Adipocyte (in vitro differentiated cells): ENCODE measurements at regions not wholly inside any gene's neighbourhood (a gene's known extent, or its start where the extent isn't known, plus 50 kb on each side); places are given as distances from the start of the nearest gene placed in this dataset.
A peak's percentile ranks its signal among the peaks of the same experiment; 100 is the strongest.

Experiments
- DNase-seq: peaks from one replicate; pipeline ENCODE4 v3.0.0-alpha.2; 2015; ENCODE audit warnings: low read depth
- H3K27me3 ChIP-seq: replicated peaks from 2 replicates; pipeline ENCODE4 v1.7.0; 2013; ENCODE audit warnings: mild to moderate bottlenecking, low read length, moderate library complexity; ENCODE audit not compliant: control insufficient read depth, insufficient read depth
- H3K36me3 ChIP-seq: 2 replicates; pipeline ENCODE4 v1.7.0; 2013; ENCODE audit warnings: low read length, mild to moderate bottlenecking, moderate library complexity; ENCODE audit not compliant: control insufficient read depth, insufficient read depth, severe bottlenecking
- H3K4me1 ChIP-seq: 2 replicates; pipeline ENCODE4 v1.7.0; 2013; ENCODE audit warnings: mild to moderate bottlenecking, low read length, moderate library complexity; ENCODE audit not compliant: control insufficient read depth, insufficient read depth
- H3K4me3 ChIP-seq: 2 replicates; pipeline ENCODE4 v1.7.0; 2013; ENCODE audit warnings: mild to moderate bottlenecking, low read length, moderate library complexity
- H3K9ac ChIP-seq: 2 replicates; pipeline ENCODE4 v1.7.0; 2013; ENCODE audit warnings: mild to moderate bottlenecking, low read length, moderate library complexity
- H3K9me3 ChIP-seq: 2 replicates; pipeline ENCODE4 v1.7.0; 2013; ENCODE audit warnings: mild to moderate bottlenecking, low read length, moderate library complexity; ENCODE audit not compliant: control insufficient read depth

DNA sequence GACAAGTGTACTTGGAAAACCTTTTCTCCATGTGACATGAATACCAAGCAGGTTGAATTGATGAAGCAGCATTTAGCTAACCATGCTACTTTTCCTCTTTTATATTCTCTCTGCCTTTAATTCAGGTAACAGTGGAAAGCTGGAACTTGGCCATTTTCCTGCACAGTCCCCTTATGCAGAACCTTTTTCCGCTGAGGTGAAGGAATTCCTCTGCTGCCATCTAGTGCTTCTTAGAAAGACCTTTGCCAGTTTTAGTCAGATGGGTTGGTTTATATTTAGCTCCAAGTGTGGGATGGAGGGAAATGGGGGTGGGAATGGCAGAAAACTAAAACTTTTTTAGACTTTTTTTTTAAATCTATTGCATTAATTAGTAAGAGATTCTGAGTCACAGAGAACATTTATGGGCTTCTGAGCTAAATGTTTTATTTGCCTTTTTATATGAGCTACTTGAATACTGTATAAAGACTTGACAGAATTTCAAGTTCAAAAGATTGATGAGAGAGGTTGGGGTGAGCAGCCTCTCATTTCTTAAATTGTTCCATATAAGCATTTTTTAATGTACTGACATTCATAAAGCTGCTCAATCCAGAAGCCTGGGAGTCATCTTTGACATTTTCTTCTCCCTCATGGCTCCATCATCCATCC is 153.9 kb upstream of the ZC3H12C start:
- H3K36me3 ChIP-seq: no peaks in the 10 kb centered on the region
- DNase-seq: peak; percentile 80
- H3K27me3 ChIP-seq: no peaks in the 10 kb centered on the region
- no peaks in the 10 kb centered on the region for H3K9me3 ChIP-seq
- H3K4me3 ChIP-seq: no peak overlapping the region
- peaks cover 15% of the 10 kb centered on the region for H3K4me1 ChIP-seq
- H3K9ac ChIP-seq: no peak overlapping the region

DNA sequence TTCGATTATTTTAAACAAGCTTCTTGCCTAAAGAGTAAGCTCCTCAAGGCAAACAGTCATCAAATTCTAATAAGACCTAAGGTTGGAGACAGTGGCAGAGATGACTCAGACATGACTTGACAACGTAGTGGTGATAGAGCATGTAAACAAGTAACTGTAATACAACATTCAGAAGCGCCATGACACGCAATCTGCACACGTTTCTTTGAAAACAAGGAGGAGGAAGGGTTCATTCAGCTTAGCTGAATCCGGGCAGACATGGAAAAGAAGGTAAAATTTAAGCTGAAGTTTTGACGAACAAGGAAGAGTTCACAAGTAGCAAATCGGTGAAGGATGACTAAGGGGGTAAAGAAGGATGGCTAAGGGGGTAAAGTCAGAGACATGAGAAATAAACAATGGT is 152.4 kb upstream of the ZC3H12C start:
- no peak overlapping the region for H3K4me3 ChIP-seq
- H3K9me3 ChIP-seq: no peaks in the 10 kb centered on the region
- H3K4me1 ChIP-seq: peaks cover 15% of the 10 kb centered on the region
- no peak for DNase-seq
- H3K27me3 ChIP-seq: no peaks in the 10 kb centered on the region
- H3K36me3 ChIP-seq: no peaks in the 10 kb centered on the region
- H3K9ac ChIP-seq: no peak overlapping the region

DNA sequence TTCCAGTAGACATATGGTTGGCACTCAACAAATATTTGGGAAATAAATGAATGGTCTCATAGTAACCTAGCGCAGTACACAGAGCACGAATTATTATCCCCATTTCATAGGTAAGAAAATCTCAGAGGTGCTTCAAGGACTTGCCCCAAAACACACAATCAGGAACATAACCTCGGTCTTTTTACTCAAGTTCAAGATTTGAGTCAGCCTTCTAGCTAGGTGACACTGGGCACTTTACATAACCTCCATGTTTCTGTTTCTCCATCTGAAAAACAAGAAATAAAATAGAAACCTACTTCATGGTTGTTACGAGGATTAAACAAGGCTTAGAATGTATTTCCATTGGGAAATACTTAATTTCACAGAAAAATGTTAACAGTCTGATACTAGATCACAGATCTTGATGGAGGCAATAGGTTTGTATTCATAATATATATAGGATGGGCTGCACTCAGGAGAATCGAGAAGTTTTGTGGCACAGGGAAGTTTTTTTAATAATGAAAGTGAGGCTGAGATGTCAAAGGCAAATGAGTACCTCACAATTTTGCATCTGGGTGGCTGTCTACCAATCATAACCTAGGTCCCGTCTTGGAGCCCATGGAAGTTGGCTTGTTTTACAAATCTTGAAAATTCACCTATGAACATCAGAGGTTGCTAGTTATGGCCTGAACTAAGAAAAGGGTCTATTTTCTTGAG is 147.4 kb upstream of the ZC3H12C start:
- H3K36me3 ChIP-seq: no peaks in the 10 kb centered on the region
- no peaks in the 10 kb centered on the region for H3K9me3 ChIP-seq
- no peak for DNase-seq
- no peaks in the 10 kb centered on the region for H3K27me3 ChIP-seq
- peak overlapping the region; percentile 51 for H3K9ac ChIP-seq
- H3K4me3 ChIP-seq: peak overlapping the region; percentile 13
- H3K4me1 ChIP-seq: peaks cover 8% of the 10 kb centered on the region

DNA sequence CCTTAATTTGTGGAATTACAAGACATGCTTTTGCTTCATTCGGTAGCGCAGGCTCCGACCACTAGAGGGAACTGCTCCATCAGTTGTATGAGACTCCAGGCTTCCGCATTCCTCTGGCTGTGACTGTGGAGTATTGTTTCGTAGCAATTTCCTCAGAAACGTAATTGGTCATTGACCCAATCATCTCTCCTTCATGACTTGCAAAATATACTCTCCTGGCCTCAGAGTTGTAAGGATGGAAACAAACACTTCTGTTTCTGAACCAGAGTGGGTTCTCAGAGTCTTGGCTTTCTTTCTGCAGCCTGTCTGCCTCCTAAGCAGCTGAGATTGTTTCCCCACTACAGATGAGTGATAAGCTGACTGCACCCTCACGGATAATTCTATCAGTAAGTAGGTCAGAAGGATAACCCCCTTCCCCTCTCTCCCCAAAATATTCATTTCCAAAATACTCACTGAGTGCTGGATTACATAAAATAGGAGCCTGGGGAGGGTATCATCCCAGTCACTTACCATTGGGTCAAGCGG is 146.8 kb upstream of the ZC3H12C start:
- Histone ChIP-seq H3K4me3 (peak overlapping the region; percentile 72), H3K36me3 (no peaks in the 10 kb centered on the region), H3K9me3 (no peaks in the 10 kb centered on the region), H3K27me3 (no peaks in the 10 kb centered on the region), H3K9ac (peak overlapping the region; percentile 74), H3K4me1 (peaks cover 8% of the 10 kb centered on the region)
- DNase-seq: peak; percentile 98

DNA sequence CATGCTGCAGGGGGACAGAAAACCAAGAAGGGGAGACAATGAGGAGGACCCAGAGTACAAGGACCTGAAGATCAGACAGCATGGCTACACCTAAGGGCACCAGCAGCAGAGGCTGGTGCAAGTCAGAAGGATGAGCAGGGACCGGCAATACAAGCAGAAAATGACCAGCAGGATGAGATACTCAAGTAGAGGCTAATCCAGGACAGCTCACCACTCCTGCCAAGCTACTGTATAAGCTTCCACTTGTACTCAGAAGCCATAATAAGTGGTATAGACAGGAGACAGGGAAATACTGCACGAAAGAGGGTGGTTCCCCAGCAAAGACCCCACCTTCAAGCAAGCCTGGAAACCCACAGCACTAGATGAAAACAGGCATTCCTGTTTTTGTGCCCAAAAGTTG is 138.7 kb upstream of the ZC3H12C start:
- Histone ChIP-seq H3K9me3 (no peaks in the 10 kb centered on the region), H3K4me1 (no peaks in the 10 kb centered on the region), H3K27me3 (no peaks in the 10 kb centered on the region), H3K4me3 (no peak overlapping the region), H3K36me3 (no peaks in the 10 kb centered on the region), H3K9ac (no peak overlapping the region)
- DNase-seq: no peak

DNA sequence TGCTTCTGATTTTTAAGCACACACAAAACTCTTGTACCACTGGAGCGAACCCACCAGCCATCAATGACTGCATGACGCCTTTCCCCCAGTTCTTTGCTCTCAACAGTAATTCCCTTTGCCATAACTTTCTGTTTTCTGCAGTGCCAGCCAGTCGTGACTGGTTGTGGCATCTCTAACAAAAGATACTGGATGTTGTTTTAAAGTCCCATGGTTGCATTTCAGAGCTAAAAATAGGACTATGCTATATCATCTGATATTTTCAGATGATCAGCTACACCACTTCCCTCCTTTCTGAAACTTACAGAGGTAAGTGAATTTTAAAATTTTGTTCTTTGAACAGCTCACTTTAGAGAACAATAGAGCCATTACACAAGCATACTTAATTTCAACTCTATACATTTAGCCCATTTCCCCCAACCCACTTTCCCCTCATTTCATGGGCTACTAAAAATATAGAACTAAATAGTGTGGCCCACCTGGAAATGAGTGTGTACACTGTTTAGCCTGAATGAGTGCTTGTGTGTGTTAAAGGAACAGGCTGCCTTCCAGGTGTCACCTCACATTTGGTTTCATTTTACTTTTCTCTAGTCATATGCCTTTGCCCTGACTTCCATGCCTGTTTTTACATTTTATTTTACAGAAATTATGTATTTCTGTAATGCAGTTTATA is 136.9 kb upstream of the ZC3H12C start:
- no peaks in the 10 kb centered on the region for H3K36me3 ChIP-seq
- DNase-seq: no peak
- no peak overlapping the region for H3K9ac ChIP-seq
- no peaks in the 10 kb centered on the region for H3K9me3 ChIP-seq
- no peaks in the 10 kb centered on the region for H3K27me3 ChIP-seq
- peaks cover 10% of the 10 kb centered on the region for H3K4me1 ChIP-seq
- no peak overlapping the region for H3K4me3 ChIP-seq

DNA sequence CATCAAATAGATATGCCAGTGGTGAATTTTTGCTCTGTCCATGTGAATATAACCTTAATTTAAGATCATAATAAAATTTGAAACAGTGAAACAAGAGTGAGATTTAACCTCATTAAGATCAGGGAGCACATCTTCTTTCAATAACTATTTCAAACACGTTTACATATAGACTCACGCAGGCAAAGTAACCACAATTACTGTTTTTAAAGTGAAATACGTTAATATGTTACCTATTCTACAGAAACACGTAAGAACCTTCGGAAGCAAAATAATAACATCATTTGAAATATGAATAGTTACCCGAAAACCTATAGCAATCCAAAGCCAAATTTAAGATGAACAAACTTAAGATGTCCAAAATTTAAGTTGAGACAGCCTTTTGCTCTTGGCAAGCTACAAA is 136.2 kb upstream of the ZC3H12C start:
- Histone ChIP-seq H3K9me3 (no peaks in the 10 kb centered on the region), H3K4me1 (peaks cover 13% of the 10 kb centered on the region), H3K27me3 (no peaks in the 10 kb centered on the region), H3K36me3 (no peaks in the 10 kb centered on the region), H3K4me3 (no peak overlapping the region), H3K9ac (no peak overlapping the region)
- no peak for DNase-seq

DNA sequence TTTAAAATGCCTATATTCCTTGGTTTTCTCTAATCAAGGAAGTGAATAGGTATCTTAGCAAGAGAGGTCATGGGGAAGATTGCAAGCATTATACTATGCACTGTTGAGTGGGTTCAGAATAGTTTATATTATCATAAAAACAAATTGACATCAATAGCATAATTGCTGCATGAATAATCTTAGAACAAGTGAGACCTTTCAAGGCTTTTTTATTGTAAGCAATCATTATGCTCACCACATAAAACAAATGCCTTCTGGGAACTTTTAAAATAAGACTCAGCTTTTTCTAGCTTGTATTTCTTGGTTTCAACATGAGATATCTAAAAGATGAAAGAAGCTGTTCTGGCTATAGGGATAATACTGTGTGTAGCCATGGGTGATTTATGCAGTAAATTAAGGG is 135.6 kb upstream of the ZC3H12C start:
- H3K9ac ChIP-seq: no peak overlapping the region
- no peaks in the 10 kb centered on the region for H3K36me3 ChIP-seq
- no peak for DNase-seq

DNA sequence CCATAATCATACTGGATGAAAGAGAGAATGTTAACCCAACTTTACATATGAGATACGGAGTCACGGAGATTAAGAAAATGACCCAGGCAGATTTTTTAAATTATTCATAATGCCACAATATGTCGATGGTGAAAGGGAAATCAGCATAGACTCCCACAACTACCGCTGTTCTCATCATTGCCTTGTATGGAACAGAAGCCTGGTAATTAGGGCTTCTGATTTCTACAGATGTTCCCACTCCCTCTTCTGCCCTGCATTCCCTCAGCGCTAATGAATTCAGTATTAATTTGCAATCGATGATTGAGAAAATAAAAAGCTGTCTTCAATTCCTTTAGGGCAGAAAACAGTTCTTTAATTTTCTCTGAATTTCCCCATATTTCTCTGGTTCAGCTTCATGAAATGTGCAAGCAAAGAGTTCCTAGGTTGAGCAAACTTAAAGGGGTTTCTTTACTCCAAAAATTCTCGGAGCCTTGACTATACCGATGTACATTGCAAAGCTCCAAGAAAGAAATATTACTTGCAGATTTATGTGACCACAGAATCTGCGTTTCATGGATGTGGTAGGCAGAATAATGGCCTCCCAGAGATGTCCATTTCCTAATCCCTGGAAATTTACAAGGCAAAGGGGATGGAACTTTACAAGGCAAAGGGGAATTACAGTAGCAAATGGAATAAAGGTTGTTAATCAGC is 134.9 kb upstream of the ZC3H12C start:
- no peak for DNase-seq
- peaks cover 13% of the 10 kb centered on the region for H3K4me1 ChIP-seq
- no peak overlapping the region for H3K4me3 ChIP-seq
- no peaks in the 10 kb centered on the region for H3K27me3 ChIP-seq
- H3K9ac ChIP-seq: no peak overlapping the region
- no peaks in the 10 kb centered on the region for H3K9me3 ChIP-seq
- no peaks in the 10 kb centered on the region for H3K36me3 ChIP-seq

More for the DNA sequence above, 135.6 kb upstream of the ZC3H12C start:
- peaks cover 13% of the 10 kb centered on the region for H3K4me1 ChIP-seq
- H3K9me3 ChIP-seq: no peaks in the 10 kb centered on the region
- H3K4me3 ChIP-seq: no peak overlapping the region
- H3K27me3 ChIP-seq: no peaks in the 10 kb centered on the region

DNA sequence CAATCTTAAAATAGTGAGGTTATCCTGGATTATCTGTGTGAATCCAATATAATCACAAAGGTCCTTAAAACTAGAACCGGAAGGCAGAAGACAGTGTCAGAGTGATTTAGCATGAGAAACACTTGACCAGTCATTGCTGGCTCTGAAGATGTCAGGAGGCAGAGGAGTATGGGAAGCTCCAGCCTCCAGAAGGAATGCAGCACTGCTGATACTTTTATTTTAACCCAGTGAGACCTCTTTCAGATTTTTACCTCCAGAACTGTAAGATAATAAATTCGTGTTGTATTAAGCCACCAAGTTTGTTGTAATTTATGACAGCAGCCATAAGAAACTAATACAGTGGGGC is 134.4 kb upstream of the ZC3H12C start:
- H3K36me3 ChIP-seq: no peaks in the 10 kb centered on the region
- H3K4me3 ChIP-seq: no peak overlapping the region
- no peaks in the 10 kb centered on the region for H3K27me3 ChIP-seq
- H3K9me3 ChIP-seq: no peaks in the 10 kb centered on the region
- H3K4me1 ChIP-seq: peaks cover 13% of the 10 kb centered on the region
- DNase-seq: no peak
- H3K9ac ChIP-seq: no peak overlapping the region

DNA sequence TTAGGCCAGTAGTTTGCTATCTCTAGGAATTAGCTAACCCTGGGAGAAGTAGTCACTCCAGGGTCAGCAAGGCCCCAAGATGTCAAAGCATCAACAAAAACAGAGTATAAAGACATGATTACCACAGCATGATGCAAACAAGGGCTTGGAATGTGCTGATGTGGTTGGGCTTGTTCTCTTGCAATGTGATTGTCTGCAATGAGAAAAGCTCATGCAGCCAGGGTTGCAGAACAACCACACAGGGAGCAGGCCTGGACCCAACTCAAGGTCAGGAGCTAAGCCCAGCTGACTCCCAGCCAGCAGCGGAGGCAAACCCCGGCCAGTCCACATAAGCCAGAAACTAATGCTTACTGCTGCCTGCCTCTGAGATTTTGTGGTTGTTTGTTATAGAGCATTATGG is 132.4 kb upstream of the ZC3H12C start:
- Histone ChIP-seq H3K9me3 (no peaks in the 10 kb centered on the region), H3K4me3 (peak overlapping the region; percentile 3), H3K9ac (no peak overlapping the region), H3K4me1 (peaks cover 13% of the 10 kb centered on the region), H3K27me3 (no peaks in the 10 kb centered on the region), H3K36me3 (no peaks in the 10 kb centered on the region)
- peak; percentile 91 for DNase-seq
